GM18870 (cell line): ENCODE measurements at regions not wholly inside any gene's neighbourhood (a gene's known extent, or its start where the extent isn't known, plus 50 kb on each side); places are given as distances from the start of the nearest gene placed in this dataset.

Experiments
- ATAC-seq: cut with Tn5 transposase; IDR thresholded peaks from one replicate; pipeline ENCODE4 v1.9.1; 2021; ENCODE audit warnings: moderate library complexity; ENCODE audit not compliant: unreplicated experiment

GRCh38 chr3:67819447-67819846, 165.0 kb upstream of the SUCLG2 start:
- no peak for ATAC-seq

DNA sequence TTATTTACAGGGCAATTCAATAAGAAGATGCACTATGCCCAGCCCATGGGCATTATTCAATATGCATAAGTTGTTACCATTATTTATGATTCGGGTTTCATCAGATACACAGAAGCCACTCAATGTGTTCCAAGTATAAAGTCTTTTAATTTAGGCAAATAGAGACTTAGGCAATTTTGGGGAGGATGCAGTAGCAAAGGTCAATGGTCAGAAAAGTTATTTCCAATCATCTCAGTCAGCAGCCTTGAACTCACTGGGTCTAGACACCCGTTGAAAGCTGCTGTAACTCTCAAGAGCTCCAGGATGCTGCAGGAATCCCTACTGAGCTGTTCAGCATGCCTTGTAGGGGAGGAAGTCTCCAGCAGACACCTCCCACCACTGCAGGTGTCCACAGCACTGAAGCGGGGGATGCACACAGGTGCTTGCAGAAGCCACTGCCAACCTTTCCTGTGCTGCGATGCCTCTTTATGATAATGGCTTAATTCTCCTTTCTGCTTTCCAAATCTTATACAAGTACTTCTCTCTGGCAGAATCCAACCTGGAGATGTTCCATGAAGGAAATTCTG, 155.0 kb upstream of the SUCLG2 start:
- ATAC-seq: no peak

GRCh38 chr3:67808906-67809305, 154.5 kb upstream of the SUCLG2 start:
- no peak for ATAC-seq

DNA sequence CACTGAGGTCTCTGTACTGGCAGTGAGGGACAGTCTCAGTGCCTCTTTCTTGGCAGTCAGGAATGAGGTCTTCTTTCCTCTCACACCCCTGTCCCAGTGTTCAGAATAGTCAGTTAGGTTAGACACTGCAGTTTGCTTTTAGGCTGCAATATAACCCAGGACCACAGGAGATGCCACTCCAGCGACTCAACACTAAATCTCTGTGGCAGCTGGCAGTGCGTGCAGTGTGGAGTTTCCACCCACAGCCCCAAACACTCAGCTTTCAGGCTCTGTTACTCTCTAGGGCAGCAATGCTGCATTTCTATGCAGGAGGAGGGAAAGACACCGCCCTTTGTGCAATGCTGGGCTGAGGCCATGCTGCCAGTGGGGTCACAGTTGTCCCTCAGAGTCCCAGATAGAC, 150.2 kb upstream of the SUCLG2 start:
- no peak for ATAC-seq

DNA sequence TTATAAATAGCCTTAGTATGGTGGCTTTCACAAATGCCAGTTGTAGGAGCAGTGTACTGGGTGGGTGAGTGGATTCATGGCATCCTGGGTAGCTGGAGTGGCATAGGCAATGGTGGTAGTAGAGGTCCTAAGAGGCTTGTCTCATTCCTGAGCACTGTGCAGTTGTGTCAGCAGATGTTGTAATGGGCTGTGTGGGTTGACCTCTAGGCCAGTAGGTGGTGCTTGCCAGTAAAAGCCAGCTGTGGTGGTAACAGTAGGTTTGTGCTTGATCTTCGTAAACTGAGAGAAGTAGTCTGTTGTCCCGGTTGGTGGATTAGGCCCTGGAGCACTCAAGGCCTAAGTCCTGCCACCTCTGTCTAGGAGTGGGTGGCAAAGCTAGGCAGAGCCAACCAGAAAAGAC, 149.7 kb upstream of the SUCLG2 start:
- ATAC-seq: no peak

DNA sequence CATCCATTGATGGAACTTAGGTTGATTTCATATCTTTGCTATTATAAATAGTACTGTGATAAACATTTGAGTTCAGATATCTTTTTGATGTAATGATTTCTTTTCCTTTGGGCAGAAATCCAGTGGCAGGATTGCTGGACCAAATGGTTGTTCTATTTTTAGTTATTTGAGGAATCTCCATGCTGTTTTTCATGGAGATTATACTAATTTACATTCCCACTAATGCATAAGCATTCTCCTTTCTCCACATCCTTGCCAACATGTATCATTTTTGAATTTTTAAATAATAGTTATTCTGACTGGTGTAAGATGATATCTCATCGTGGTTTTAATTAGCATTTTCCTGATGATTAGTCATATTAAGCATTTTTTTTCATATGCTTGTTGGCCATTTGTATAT, 144.0 kb upstream of the SUCLG2 start:
- ATAC-seq: no peak

GRCh38 chr3:67791620-67792019, 137.2 kb upstream of the SUCLG2 start:
- ATAC-seq: no peak

DNA sequence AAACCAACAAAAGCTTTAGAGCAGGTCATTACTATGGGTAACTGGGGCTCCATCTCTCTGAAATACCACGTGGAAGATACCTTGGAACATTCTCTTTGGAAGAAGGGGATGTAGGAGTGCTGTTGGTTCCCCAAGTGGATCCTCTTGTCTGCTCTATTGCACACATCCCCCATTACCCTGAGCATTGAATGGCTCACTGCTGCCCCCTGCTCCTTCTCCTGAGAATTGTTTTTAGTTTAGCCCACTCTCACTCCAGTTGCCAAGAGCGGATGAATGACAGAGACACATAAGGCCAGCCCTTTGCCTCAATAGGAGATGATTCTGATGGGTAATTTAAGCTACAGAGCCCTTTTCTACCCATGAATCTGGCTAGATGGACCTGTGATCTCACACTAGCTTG, 135.6 kb upstream of the SUCLG2 start:
- ATAC-seq: peak; percentile 93

- no peak for ATAC-seq
Measured at GRCh38 chr3:67788396-67788795, 134.0 kb upstream of the SUCLG2 start.

GRCh38 chr3:67783281-67784250, 129.2 kb upstream of the SUCLG2 start:
- no peak for ATAC-seq

DNA sequence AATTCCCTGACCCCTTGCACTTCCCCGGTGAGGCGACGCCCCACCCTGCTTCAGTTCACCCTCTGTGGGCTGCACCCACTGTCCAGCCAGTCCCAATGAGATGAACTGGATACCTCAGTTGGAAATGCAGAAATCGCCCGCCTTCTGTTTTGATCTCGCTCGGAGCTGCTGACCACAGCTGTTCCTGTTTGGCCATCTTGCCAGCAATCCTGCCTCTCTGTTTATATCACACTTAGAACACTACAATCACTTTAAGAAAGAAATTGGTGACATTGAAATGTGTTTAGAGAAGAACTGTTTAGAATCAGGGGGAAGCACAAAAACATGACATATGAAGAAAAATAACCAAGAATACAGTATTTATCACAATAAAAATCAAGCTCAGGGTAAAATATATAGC, 127.5 kb upstream of the SUCLG2 start:
- no peak for ATAC-seq

GRCh38 chr3:67781218-67781617, 126.8 kb upstream of the SUCLG2 start:
- ATAC-seq: no peak

DNA sequence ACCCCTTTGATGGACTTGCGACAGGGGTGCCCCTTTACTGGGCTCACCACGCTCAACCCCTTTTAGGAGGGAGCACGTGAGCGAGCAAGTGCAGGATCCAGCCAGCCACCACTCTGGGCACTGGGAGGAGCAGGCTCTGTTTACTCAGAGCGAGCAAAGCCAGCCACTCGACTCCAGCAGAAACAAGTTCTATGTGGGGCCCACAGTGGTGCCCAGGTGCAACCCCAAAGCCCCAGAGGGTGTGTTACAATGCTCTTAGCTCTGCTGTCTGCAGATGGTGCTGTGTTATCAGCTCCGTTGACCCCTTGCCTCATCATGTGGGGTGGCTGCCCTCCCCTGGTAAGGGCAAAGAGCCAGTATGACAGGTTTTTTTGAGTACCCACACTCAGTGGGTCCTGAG, 120.3 kb upstream of the SUCLG2 start:
- no peak for ATAC-seq

- ATAC-seq: no peak
Measured at GRCh38 chr3:67765575-67765974, 111.2 kb upstream of the SUCLG2 start.

DNA sequence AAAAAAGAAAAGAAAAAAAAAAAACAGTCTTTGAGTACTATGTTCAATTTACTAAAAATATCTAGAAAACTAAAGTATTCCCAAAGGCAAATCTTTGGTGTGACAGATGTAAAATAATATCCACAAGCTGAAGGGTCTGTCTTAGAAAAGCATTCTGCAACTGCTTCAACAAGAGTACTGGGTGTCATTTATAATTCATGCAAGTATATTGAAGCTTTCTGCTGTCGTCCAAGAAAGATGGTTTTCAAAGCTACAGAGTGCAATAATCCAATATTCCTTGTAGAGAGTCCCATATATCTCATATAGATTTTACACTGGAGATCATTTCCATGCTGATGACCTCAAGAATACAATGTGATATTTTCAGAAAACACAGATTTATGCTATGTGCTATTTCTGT, 90.9 kb upstream of the SUCLG2 start:
- ATAC-seq: no peak

GRCh38 chr3:67744699-67745098, 90.3 kb upstream of the SUCLG2 start:
- no peak for ATAC-seq

DNA sequence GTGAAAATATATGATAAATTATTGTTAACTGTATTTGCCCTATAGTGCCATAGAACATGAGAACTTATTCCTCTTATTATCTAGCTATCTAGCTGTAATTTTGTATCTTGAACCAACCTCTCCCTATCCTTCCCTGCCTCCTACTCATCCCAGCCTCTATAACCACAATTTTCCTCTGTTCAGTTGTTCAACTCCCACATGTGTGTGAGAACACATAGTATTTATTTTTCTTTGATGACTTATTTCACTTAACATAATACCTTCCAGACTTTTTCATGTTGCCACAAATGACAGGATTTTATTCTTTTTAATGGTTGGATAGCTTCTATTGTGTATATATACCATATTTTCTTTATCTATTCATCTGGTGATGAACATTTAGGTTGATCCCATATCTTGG, 85.4 kb upstream of the SUCLG2 start:
- no peak for ATAC-seq

DNA sequence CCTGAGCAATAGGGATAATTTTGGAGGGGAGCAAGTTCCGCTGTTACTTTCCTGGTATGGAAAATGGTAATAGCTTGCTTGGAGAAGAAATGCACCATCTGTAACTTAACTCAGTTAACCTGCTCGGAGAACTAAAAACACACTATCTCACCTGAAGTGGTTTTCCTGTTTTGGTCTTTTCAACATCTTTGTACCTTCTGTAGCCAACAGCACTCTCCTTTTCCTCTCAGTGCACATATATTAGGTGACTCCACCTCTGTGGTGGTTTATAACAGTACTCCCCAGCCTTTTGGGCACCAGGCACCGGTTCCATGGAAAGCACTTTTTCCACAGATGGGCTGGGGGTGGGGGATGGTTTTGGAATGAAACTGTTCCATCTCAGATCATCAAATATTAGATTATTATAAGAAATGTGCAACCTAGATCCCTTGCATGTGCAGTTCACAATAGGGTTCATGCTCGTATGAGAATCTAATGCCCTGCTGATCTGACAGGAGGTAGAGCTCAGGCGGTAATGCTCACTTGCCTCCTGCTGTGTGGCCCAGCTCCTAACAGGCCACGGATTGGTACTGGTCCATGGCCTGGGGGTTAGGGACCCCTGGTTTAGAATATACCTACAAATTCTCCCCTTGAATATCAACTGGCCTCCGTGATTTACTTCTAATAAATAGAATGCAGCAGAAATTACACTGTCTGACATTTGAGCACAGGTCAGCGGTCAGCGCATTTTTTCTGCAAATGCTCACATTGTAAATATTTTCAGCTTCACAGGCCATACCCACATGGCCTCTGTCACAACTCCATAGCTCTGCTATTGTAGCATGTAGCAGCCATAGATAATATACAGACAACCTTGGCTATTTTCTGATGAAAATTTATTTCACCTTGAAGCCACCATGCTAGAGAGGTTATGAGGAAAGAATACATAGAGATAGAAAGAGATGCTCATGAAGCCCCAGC, 83.8 kb upstream of the SUCLG2 start:
- no peak for ATAC-seq

- no peak for ATAC-seq
Measured at GRCh38 chr3:67737140-67737539, 82.7 kb upstream of the SUCLG2 start.

DNA sequence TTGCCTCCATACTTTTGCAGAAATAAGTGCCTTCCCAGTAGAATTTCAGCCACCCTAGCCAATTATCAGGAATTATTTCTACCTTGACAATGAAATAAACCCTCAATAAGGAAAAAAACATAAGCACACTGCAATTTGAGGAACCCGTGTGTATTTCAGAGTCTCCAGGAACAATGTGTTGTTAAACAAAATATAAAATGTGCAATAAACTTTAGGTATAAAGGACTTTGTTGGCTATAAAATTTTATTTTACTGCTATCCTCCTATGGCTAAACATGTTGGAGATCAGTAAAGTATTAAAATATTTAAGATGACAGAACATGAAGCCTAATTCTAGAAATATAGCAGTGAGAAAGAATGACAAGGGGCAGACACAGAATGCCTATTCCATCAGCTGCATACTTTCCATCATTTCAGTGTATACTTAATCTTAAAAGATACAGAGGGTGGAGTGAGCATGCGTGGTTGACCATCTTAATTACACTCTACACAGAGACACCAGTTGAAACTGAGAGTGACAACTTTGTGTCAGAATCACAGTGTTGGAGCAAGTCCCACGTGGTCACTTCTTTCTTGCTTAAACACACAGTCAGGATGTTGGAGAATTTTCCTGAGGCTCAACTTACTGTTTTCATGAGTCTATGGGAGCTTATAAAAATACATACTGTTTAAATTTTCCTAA, 79.0 kb upstream of the SUCLG2 start:
- no peak for ATAC-seq

GRCh38 chr3:67724434-67724833, 70.0 kb upstream of the SUCLG2 start:
- ATAC-seq: no peak
